H1 (cell line): ENCODE measurements at regions not wholly inside any gene's neighbourhood (a gene's known extent, or its start where the extent isn't known, plus 50 kb on each side); places are given as distances from the start of the nearest gene placed in this dataset.

Source experiments
- CTCF ChIA-PET: fragments of 300-600 bp; sonication (Branson Sonifier 250); formaldehyde crosslinking; loops from one replicate; lab custom pipeline; 2021; ENCODE audit not compliant: partially characterized antibody; lab: Charles Lee
- POLR2A ChIA-PET: fragments of 300-600 bp; sonication (Branson Sonifier 250); formaldehyde crosslinking; loops from one replicate; lab custom pipeline; 2021; ENCODE audit warnings: inconsistent platforms; ENCODE audit not compliant: partially characterized antibody; lab: Charles Lee
- DNase-seq, 2 experiments: peaks; one replicate each; pipeline versions ENCODE4 v3.0.0 to v3.0.0-alpha.2; 2010 to 2022; ENCODE audit warnings: low spot score in 2 of 2, low read depth in 1 of 2, mixed read lengths in 1 of 2
- FAIRE-seq: peaks from 2 replicates; lab custom pipeline; 2011; peaks lifted over from hg19 to GRCh38; lab: Jason Lieb, UNC
- H2AFZ ChIP-seq: 2 replicates; pipeline ENCODE4 v1.8.1; 2012; ENCODE audit warnings: low read length, inconsistent platforms
- H2AK5ac ChIP-seq: 2 replicates; pipeline ENCODE4 v1.6.1; 2013; ENCODE audit warnings: low read depth, low read length
- H2BK120ac ChIP-seq: replicated peaks from 2 replicates; pipeline ENCODE3; 2013; ENCODE audit warnings: low read depth, low read length, inconsistent platforms
- H2BK12ac ChIP-seq: 2 replicates; pipeline ENCODE4 v1.6.1; 2013; ENCODE audit warnings: low read depth, low read length
- H2BK15ac ChIP-seq: 2 replicates; pipeline ENCODE4 v1.6.1; 2013; ENCODE audit warnings: low read length
- H2BK20ac ChIP-seq: 2 replicates; pipeline ENCODE4 v1.6.1; 2013; ENCODE audit warnings: low read length
- H2BK5ac ChIP-seq: 2 replicates; pipeline ENCODE4 v1.6.1; 2013; ENCODE audit warnings: low read depth, low read length
- H3K14ac ChIP-seq: 2 replicates; pipeline ENCODE4 v1.6.1; 2013; ENCODE audit warnings: inconsistent platforms; ENCODE audit not compliant: insufficient read length
- H3K18ac ChIP-seq: 2 replicates; pipeline ENCODE4 v1.6.1; 2013; ENCODE audit warnings: low read length; ENCODE audit errors: extremely low read depth
- H3K23ac ChIP-seq: 2 replicates; pipeline ENCODE4 v1.6.1; 2013; ENCODE audit warnings: inconsistent platforms; ENCODE audit not compliant: insufficient read length
- H3K23me2 ChIP-seq: 2 replicates; pipeline ENCODE4 v1.6.1; 2013; ENCODE audit warnings: low read depth, low read length
- H3K27ac ChIP-seq: 2 replicates; pipeline ENCODE4 v1.6.1; 2011; ENCODE audit warnings: low read depth, low read length, inconsistent platforms
- H3K27me3 ChIP-seq, 4 experiments: replicated peaks in 1 of 4; 1 replicate in 1 of 4; 2 replicates in 3 of 4; pipeline versions ENCODE4 v1.6.1 to v1.8.1; 2011 to 2013; ENCODE audit warnings: low read length in 3 of 4, mild to moderate bottlenecking in 3 of 4, inconsistent platforms in 2 of 4, mixed read lengths in 2 of 4, moderate library complexity in 1 of 4; ENCODE audit not compliant: control insufficient read depth in 3 of 4, insufficient read depth in 3 of 4; ENCODE audit errors: extremely low read depth in 1 of 4
- H3K36me3 ChIP-seq, 4 experiments: 2 replicates each; pipeline versions ENCODE4 v1.6.1 to v1.8.1; 2011 to 2013; ENCODE audit warnings: mild to moderate bottlenecking in 4 of 4, low read length in 3 of 4, moderate library complexity in 2 of 4, control low read depth in 1 of 4, inconsistent platforms in 1 of 4; ENCODE audit not compliant: insufficient read depth in 4 of 4, control insufficient read depth in 2 of 4
- H3K4ac ChIP-seq: replicated peaks from 2 replicates; pipeline ENCODE3; 2013; ENCODE audit warnings: low read length, low read depth, mixed read lengths, inconsistent platforms; ENCODE audit not compliant: insufficient read length
- H3K4me1 ChIP-seq, 4 experiments: replicated peaks in 1 of 4; 1 replicate in 1 of 4; 2 replicates in 3 of 4; pipeline versions ENCODE4 v1.6.1 to v1.8.1; 2011 to 2013; ENCODE audit warnings: low read length in 3 of 4, inconsistent platforms in 2 of 4, mixed read lengths in 1 of 4; ENCODE audit not compliant: insufficient read depth in 4 of 4, control insufficient read depth in 3 of 4
- H3K4me2 ChIP-seq, 2 experiments: 2 replicates each; pipeline versions ENCODE4 v1.6.1 to v1.8.1; 2011 to 2013; ENCODE audit warnings: low read depth in 2 of 2, low read length in 2 of 2, control low read depth in 1 of 2, inconsistent platforms in 1 of 2, mild to moderate bottlenecking in 1 of 2; ENCODE audit not compliant: insufficient read depth in 1 of 2
- H3K4me3 ChIP-seq, 4 experiments: fragments of 200-600, 300-600 bp in 1 of 4; sonication (generic), shearing (Covaris generic), sonication (Bioruptor Twin) in 1 of 4; 2 replicates each; pipeline versions ENCODE4 v1.5.1 to v1.8.1; 2011 to 2016; ENCODE audit warnings: low read length in 4 of 4, low read depth in 3 of 4, control low read depth in 2 of 4, inconsistent platforms in 2 of 4, mild to moderate bottlenecking in 2 of 4, mixed read lengths in 1 of 4, moderate library complexity in 1 of 4; ENCODE audit not compliant: insufficient read depth in 2 of 4; ENCODE audit errors: extremely low read depth in 1 of 4
- H3K56ac ChIP-seq: replicated peaks from 2 replicates; pipeline ENCODE3; 2013; ENCODE audit warnings: low read depth, mild to moderate bottlenecking, mixed read lengths, low read length, inconsistent platforms; ENCODE audit not compliant: insufficient read length
- H3K79me1 ChIP-seq: 2 replicates; pipeline ENCODE4 v1.6.1; 2013; ENCODE audit warnings: low read depth, low read length, control low read depth
- H3K79me2 ChIP-seq, 2 experiments: 2 replicates each; pipeline versions ENCODE4 v1.6.1 to v1.8.1; 2012 to 2013; ENCODE audit warnings: low read length in 2 of 2, mild to moderate bottlenecking in 2 of 2, inconsistent platforms in 1 of 2; ENCODE audit not compliant: insufficient read depth in 2 of 2, control insufficient read depth in 1 of 2
- H3K9ac ChIP-seq, 4 experiments: replicated peaks in 1 of 4; 1 replicate in 1 of 4; 2 replicates in 3 of 4; pipeline versions ENCODE4 v1.6.1 to v1.8.1; 2011 to 2013; ENCODE audit warnings: low read depth in 3 of 4, low read length in 3 of 4, control low read depth in 2 of 4, mild to moderate bottlenecking in 2 of 4, moderate library complexity in 2 of 4, inconsistent platforms in 1 of 4; ENCODE audit errors: extremely low read depth in 1 of 4
- H3K9me3 ChIP-seq, 2 experiments: 2 replicates each; pipeline versions ENCODE4 v1.6.1 to v1.8.1; 2012 to 2013; ENCODE audit warnings: mild to moderate bottlenecking in 2 of 2, moderate library complexity in 2 of 2, control low read depth in 1 of 2, inconsistent platforms in 1 of 2, low read depth in 1 of 2, low read length in 1 of 2, mixed read lengths in 1 of 2; ENCODE audit not compliant: insufficient read depth in 2 of 2
- H4K20me1 ChIP-seq, 2 experiments: replicated peaks in 1 of 2; 2 replicates each; pipeline versions ENCODE3 to v1.8.1; 2011 to 2013; ENCODE audit warnings: inconsistent platforms in 2 of 2, low read length in 2 of 2, mild to moderate bottlenecking in 1 of 2; ENCODE audit not compliant: insufficient read depth in 2 of 2, control insufficient read depth in 1 of 2
- H4K5ac ChIP-seq: 2 replicates; pipeline ENCODE4 v1.6.1; 2013; ENCODE audit warnings: low read length, low read depth, mixed read lengths, inconsistent platforms; ENCODE audit not compliant: insufficient read length
- H4K8ac ChIP-seq: 2 replicates; pipeline ENCODE4 v1.8.0; 2013; ENCODE audit warnings: mild to moderate bottlenecking, moderate library complexity, low read length, inconsistent platforms; ENCODE audit not compliant: insufficient read depth; ENCODE audit errors: extremely low read depth
- H4K91ac ChIP-seq: replicated peaks from 2 replicates; pipeline ENCODE3; 2013; ENCODE audit warnings: low read length, mixed read lengths, inconsistent platforms; ENCODE audit not compliant: insufficient read length
- BRCA1 ChIP-seq: IDR thresholded peaks from 2 replicates; pipeline ENCODE4 v1.6.1; 2012; ENCODE audit warnings: low read depth, low read length, improper control_type of control experiment
- SRF ChIP-seq: IDR thresholded peaks from 2 replicates; pipeline ENCODE4 v1.6.1; 2011; ENCODE audit warnings: mild to moderate bottlenecking, low read depth, low read length, moderate library complexity
- WGBS, 2 experiments: shearing (Covaris generic) in 1 of 2; methylation state at CpG; one replicate each; pipeline versions ENCODE4 v1.1.6 to v1.1.7; 2013 to 2015; ENCODE audit warnings: low lambda C conversion rate in 2 of 2, mixed read lengths in 2 of 2, inconsistent platforms in 1 of 2, low coverage in 1 of 2, missing lambda C conversion rate in 1 of 2; ENCODE audit not compliant: insufficient replicate concordance in 2 of 2, insufficient coverage in 1 of 2, insufficient read length in 1 of 2; ENCODE audit errors: extremely low coverage in 1 of 2, missing lambda C conversion rate in 1 of 2; 5-methylcytosine and 5-hydroxymethylcytosine counted together

- H2BK20ac ChIP-seq, result no peak overlapping the region
- no peaks in the 10 kb centered on the region for H3K79me1 ChIP-seq
- CTCF ChIA-PET, result no interaction called here
- H3K4me2 ChIP-seq, result no peak overlapping the region
- no peak overlapping the region for H4K8ac ChIP-seq
- no peak overlapping the region for H2AFZ ChIP-seq
- H4K91ac ChIP-seq, result no peak overlapping the region
- H3K9me3 ChIP-seq, result no peaks in the 10 kb centered on the region; a peak in 1 of 4 replicates
- FAIRE-seq, result no peak
- TF ChIP-seq SRF, result peak; percentile 77
- no peak for TF ChIP-seq BRCA1
- H3K79me2 ChIP-seq, result no peaks in the 10 kb centered on the region
- H2AK5ac ChIP-seq, result no peak overlapping the region
- no peaks in the 10 kb centered on the region for H3K23me2 ChIP-seq
- no peak overlapping the region for H4K5ac ChIP-seq
- H2BK12ac ChIP-seq, result no peak overlapping the region
- H3K56ac ChIP-seq, result no peak overlapping the region
- H3K36me3 ChIP-seq, result no peaks in the 10 kb centered on the region
- no peak overlapping the region for H2BK15ac ChIP-seq
- no peak overlapping the region for H3K27ac ChIP-seq
- WGBS, 2 experiments, result 89% methylated on average over 5 of the region's 5 CpGs; no CpG with 5 or more reads in 1 of the 2 experiments
- no peak overlapping the region for H3K4me3 ChIP-seq
- H3K14ac ChIP-seq, result no peak overlapping the region
- no peak overlapping the region for H2BK120ac ChIP-seq
- H3K18ac ChIP-seq, result no peak overlapping the region
- H3K4ac ChIP-seq, result no peak overlapping the region
- H3K9ac ChIP-seq, result no peak overlapping the region
- no peaks in the 10 kb centered on the region for H3K4me1 ChIP-seq
- POLR2A ChIA-PET, result no interaction called here
- DNase-seq, result no peak
- H3K27me3 ChIP-seq, result no peaks in the 10 kb centered on the region
- H2BK5ac ChIP-seq, result no peak overlapping the region
- no peak overlapping the region for H3K23ac ChIP-seq
- H4K20me1 ChIP-seq, result no peaks in the 10 kb centered on the region
These were observed 88.3 kb downstream of the RMI1 start for GRCh38 chr9:84068872-84069271.
